NCI-H82 treated with DMSO at 0.1 percent for 48 hours (cell line): ENCODE measurements at regions not wholly inside any gene's neighbourhood (a gene's known extent, or its start where the extent isn't known, plus 50 kb on each side); places are given as distances from the start of the nearest gene placed in this dataset.
"Not testable (repeated sequence)": the region's sequence is repeated elsewhere in the genome, so short reads cannot be mapped to it uniquely, and the experiment has no call there.

Experiments used
- DNase-seq: peaks from one replicate; lab custom pipeline; 2025; ENCODE audit not compliant: unreplicated experiment; lab: John Stamatoyannopoulos, UW

DNA sequence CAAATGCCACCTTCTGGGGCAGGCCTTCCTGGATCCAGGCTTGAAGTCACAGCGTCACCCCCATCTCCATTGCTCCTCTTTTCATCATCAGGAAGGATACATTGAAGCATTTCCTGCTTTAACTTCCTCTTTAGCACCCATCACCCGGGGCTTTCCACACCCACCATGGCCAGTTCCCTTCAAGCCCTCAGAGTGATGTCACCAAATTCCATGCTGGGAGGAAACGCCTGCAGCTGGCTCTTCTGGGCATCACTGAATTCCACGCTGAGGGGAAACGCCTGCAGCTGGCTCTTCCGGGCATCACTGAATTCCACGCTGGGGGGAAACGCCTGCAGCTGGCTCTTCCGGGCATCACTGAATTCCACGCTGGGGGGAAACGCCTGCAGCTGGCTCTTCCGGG is 354.6 kb downstream of the SMOC2 start:
- not testable (repeated sequence) for DNase-seq

DNA sequence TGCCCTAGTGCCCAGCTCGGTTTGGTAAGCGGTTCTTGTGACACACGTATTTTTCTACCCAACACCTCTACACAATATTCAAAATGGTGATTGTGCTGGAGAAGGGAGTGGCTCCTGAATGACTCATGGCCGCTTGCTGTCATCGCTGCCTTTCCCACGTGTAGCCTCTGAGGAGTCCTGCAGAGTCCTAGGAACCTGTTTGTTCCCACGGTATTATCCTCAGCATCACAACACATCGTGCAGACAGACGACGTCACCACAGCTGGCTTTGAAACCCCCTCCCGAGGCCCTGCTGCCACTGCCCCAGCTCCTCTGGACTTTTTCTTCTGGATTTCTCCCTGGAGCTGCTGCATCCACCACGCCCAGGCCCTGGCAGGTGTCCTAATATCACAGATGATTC is 353.5 kb downstream of the SMOC2 start:
- DNase-seq, result no peak

DNA sequence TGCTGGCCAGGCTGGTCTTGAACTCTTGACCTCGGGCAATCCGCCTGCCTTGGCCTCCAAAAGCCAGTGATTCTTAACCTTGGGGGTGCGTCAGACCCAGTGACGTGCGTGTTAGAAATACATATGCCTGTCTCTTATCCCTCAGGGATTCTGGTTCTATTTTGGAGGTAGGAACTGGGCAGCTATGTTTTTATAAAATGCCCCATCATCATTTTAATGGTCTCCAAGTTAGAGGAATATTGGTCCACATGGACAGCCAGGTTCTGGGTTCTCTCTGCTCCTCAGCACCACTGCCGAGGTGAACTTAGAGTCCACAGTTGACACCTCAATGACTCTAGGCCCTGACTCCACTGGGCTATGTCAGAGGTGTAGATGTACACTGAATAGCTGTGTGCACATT is 352.7 kb downstream of the SMOC2 start:
- no peak for DNase-seq

DNA sequence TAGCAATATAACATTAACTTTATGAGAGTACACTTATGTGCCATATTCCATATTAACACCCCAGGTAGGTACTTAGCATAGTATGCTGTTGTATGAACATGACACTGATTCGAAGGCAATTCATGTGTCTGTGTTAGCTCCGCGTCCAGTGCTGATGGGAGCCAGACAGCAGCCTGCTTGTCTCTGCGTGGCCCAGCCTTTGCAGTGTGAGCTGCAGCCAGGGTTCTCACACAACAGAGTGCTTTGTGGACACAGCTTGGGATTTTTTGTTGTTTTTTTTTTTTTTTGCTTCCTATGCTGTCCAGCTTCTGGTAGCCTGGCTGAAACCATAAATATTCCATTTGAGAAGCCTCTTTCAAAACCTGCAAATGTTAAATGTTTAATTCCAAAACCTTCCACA is 350.9 kb downstream of the SMOC2 start:
- no peak for DNase-seq

DNA sequence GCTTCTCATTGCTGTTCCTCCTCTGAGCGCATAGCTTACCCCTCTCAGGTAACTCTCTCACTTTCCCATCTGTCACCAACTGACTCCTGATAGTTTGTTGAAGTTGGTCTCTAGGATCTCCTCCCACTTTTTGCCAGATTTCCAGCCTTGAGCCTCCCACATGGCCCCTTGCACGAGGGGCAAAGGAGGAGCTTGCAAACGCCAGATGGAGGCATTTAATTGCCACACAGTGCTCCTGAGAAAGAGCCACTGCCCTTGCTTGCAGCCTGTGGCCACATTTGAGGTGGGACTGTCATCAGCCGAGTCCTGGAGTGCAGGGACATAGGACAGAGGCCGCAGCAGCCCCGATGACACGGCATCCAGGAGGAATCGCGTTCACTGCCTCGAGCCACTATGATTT is 348.7 kb downstream of the SMOC2 start:
- DNase-seq, result no peak

DNA sequence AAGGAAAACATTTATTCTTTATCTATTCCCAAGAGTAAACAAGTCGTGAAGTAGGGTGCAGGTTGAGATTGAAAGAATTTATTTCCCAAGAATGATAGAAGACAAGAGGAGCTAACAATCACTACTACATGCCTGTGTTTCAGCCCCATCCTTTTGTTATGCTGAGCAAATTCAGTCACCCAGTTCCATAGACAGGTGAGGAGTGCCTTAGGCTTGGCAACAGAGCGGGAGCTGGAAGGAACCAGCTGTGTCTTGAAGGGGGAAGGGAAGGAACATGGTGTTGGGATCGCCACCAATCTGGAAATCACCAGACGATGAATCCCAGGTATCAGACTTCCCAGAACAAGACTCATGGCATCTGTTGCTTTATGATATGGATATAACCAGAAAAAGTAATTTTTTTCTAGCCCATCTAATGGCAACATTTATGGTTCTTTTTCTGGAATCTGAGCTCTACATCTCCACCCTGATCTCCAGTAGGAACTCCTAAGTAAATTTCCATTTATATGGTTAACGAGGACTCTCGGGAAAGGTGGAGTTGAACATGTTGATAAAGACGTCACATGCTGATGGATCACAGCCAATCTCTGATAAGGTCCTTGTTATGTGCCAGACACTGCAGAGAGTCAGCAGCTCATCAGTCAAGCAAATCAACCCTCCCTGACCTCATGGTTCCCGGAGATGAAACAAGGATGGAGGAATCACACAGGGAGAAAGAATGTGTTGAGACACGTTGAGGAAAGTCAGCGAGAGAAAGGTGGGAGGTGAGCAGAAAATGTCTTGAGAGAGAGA is 344.9 kb downstream of the SMOC2 start:
- no peak for DNase-seq

DNA sequence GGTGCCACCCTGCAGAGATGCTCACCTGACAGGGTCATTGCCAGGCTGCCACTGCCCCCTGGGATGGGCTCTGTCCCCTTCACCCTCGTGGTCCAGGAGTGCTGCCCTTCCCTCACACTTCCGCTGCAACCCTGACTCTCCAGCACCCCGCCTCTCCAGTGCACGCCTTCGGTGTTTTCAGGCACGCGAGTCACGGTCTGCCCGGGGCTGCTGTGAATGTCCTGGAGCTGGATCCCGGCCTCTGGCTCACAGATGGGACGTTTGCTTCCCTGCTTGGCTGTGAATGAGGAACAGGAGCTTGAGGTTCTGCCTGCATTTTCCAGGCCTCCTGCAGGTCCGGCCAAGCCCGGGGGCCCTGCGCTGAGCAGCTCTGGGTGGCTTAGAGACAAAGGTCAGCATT is 343.4 kb downstream of the SMOC2 start:
- DNase-seq, result no peak

DNA sequence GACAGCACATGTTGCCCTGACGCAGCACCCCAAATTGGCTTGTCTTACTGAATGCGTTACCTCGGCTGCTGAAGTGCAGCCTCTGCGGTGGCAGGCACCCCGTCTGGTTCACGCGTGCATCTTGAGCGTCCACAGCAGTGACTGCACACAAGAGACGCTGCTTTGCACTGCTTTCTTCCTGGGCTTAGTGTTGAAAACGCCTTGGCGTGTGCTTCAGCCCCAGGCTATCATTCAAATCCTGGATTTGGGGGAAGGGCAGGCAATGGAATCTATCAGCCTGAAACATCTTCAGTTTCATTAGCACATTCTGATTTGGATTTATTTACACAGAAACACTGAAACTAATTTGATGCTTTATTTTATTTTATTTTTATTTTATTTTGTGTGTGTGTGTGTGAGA is 342.7 kb downstream of the SMOC2 start:
- no peak for DNase-seq

DNA sequence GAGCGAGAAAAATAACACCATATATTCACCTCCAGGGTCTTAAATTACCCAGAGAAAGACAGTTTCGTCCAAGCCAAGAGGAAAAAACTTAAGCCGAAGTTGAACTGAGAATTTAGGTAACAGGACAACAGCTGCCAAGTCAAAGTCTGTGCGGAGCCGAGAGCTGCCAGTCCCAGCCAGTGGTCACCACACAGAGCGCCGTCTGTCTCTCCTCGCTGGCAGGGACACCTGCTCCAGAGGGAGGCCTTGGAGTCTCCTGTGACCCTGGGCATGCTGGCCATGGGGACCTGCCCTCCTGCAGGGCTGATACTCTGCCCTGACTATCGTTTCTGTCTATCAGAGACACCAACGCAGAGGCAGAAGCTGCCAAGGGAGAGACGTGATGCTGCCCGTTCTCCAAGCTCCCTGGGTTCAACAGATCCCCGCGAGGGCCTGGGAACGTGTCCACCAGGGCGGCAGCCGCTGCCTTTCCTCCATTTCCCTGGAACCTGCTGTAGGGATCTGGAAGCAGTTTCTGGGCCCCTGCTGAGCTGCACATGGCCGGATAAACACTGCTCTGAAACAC is 341.3 kb downstream of the SMOC2 start:
- no peak for DNase-seq

DNA sequence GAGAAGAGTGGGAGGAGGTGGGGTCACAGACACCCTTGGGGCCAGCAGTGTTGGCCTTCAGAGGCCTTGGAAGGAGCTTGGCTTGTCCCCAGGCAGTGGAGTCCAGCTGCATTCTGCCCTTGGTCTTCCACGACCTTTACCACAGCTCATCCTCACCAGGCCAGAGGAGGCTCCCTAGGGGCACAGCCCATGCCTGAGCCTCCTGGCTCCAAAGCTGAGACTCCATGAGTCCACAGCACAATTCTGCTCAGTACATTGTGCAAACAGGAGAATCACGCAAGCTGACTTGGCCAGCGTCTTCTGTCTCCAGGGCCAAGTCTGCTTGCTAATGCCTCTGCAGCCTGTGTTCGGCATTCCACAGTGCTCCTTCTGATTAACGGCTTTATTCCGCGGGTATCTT is 337.2 kb downstream of the SMOC2 start:
- no peak for DNase-seq

DNA sequence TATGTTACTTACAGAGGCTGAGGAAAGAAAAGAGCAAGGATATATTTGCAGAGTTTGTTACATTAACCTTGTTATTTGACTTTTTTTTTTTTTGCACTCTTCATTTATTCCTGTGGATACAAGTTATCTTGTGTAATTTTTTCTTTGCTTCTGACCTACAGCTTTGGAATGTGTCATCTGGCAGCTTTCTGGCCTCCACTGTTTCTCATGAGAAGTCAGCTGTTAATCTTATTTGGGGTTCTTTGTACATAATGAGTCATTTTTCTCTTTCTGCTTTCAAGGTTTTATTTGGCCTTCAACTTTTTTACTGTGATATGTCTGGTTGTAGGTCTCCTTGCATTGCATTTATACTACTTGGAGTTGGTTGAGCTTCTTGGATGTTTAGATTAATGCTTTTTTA is 333.4 kb downstream of the SMOC2 start:
- no peak for DNase-seq

DNA sequence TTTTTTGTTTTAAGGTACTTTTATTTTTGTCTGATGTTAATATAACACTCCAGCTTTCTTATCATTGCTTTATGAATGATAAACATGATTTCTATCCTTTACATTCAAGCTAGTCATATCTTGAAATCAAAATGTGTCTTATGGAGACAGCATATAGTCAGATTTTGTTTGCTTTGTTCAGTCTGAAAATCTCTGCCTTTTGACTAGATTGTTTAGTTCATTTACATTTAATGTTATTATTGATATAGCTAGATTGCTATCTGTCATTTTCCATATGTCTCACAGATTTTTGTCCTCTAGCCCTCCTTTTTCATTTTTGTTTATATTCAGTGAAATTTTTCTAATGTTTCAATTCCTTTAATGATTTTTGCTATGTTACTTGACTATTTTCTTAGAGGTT is 332.8 kb downstream of the SMOC2 start:
- no peak for DNase-seq

DNA sequence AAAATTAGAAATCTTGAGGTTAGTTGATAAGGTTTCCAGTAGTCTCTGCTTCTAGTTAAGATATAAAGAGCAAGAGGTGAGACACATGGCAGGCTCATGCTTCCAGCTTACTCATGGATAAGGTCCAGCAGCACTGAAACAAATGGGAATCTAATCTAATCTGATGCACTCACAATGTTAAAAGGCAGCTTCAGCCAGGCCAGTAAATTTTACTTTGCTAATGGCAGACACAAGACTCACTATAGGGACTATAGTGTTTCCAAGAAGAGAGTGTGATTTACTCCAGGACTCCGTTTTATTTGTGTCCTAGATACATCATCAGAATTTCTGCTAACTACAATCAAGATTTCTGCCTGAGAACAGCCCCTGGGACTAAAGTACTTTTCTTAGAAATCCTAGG is 324.8 kb downstream of the SMOC2 start:
- no peak for DNase-seq

DNA sequence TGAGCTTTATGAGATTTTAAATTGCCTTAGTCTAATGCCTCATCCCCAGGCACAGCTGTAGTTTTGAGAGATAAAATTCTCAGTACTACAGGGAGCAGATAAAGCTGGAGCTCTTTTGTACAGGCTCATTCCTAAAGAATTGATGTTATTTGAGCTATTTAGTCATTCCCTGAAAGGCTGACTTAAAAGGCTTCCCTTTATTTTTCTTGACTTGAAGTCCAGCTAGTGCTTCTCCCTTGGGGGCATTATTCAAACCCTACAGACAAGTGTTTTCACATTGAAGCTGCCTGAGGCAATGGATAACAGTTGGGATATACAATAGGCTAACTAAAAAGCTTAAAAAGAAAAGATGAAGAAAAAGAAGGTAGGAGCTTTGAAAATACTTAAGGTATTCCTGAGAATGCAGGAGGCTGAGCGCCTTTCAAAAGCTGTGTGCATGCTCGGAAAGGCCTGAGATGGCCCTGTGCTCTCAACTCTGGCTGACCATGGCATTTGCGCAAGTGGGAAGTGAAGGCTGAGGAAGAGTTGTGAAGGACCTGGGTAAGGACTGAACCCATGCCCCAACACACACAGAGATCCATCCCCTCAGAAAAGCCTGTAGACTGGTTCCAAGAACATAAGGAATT is 315.1 kb downstream of the SMOC2 start:
- DNase-seq, result no peak

DNA sequence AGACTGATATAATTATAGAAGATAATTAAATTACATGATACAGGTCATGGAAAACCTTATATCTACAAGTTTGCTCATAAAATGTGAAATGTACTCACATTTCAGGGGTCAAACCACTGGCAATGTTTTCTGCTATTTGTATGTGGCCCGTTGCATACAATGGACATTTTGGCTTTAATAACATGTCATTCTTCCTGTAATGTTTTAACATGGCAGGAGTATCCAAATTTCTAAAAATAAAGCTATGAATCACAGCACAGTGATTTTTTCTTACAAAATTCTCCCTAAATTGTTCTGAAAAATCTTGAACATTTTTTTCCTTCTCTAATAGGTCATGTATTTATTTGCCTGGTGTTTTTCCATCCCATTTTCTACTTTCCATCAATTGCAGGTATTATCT is 305.7 kb downstream of the SMOC2 start:
- DNase-seq, result no peak

DNA sequence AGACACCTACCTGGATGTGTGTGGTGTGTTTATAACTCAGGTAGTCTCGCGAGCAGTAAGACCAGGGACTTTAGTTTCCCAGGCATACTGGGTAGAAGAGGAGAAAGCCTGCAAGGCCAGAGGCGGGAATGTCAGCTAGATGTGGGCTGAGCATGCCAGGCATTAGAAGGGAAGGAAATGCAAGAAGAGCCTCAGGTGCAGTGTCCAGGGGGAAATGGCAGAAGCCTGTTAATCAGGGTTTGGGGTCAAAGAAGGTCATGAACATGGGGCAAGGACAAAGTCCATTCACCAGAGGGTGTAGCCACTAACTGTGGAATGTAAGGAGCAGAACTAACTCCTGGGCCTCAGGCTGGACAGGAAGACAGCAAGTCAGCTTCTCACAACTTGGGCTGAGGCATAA is 305.0 kb downstream of the SMOC2 start:
- no peak for DNase-seq

DNA sequence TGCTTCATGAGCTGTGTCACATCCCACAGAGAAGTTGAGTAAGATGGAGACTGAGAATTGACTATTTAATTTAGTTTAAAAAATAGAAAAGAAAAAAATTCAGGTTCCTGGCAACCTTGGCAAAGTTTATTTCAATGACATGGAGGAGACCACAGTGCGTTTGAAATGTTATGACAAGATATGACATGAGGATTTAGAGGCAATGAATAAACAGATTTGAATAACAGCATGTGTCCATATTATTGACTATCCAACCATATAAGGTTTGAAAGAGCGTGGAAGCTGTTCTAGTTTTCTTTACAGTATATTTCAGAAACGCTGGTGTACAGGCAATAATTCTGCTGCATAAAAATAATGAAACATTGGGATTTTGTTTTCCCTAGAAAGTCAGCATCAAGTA is 303.9 kb downstream of the SMOC2 start:
- no peak for DNase-seq

DNA sequence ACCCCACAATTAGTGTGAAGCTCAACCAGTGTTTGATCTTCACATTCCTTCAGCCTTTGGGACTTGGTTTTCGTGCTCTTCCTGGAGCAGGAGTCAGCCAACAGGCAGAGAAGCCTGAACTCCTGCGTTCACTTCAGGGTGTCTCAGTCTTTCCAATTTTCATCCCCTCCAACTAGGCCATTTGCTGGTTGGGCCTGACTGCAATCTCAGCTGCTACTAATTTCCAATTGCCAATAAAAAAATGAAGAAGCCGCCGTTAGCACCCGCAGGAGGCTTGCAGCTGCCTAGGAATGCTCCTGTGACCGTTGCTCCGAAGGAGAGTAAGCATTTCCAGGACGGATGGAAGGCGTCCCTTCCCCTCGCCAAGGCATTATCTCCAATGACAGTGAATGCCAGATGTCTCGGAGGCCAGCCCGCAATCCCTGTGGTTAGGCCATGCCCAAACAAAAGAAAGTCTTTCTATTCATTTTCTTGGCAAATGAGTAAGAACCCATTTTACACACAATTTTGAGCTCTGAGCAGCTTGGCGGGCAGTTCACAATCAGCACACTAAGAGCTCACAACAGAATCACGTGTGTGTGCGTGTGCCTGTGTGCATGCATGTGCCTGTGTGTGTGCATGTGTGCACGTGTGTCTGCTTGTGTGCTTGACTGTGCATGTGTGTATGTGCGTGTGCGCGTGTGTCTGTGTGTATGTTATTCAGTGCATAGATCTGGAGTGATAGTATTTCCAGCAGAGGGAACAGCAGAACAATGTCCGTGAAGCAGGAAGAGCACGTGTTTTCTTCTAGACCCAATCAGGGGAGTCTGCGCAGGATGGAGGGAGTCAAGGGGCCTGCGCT is 301.2 kb downstream of the SMOC2 start:
- no peak for DNase-seq

DNA sequence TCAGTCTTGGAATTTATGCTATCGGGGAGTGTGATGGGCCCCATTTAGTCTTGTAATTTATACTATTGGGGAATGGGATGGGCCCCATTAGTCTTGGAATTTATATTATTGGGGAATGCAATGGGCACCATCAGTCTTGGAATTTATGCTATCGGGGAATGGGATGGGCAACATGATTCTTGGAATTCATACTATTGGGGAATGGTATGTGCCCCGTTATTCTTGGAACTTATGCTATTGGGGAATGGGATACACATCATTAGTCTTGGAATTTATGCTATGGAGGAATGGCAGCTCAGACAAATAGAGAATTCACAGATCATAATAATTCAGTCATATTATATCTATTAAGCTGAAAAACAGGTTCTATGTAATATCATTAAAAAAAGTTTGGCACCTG is 300.3 kb downstream of the SMOC2 start:
- no peak for DNase-seq

DNA sequence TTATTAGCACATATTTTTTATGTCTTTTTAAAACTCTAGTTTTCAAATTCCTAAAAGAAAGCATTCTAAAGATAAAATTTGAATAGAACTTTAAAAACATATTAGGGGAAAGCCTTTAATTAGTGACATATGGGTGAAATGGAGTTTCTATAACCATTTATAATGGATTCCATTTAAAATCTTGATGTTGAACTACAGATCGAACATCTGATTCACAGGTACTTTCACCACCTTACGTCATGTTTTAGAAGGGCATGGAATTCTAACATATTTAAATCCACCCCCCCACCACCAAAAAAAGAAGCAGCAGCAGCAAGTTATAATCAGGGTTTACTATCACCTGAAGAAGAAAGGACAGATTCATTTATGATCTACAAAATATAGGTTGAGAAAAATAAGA is 298.4 kb downstream of the SMOC2 start:
- DNase-seq, result no peak

DNA sequence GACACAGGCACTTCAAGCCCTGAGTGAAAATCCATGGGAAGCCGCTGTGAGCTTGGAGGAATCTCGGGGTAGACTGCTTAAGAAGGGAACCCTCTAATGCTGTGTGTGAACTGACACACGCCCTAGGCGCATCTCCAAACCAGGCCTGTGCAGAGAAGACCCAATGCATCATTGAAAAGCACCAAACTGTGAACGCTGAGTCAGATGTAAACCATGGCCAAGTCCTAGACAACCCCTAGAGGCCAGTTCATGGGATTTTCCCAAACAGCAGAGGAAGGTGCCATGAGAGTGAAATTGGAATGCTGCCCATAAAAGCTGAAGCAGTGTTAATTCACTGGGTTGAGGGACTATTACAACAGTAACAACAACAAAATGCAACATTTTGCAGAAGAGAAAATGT is 296.5 kb downstream of the SMOC2 start:
- no peak for DNase-seq

DNA sequence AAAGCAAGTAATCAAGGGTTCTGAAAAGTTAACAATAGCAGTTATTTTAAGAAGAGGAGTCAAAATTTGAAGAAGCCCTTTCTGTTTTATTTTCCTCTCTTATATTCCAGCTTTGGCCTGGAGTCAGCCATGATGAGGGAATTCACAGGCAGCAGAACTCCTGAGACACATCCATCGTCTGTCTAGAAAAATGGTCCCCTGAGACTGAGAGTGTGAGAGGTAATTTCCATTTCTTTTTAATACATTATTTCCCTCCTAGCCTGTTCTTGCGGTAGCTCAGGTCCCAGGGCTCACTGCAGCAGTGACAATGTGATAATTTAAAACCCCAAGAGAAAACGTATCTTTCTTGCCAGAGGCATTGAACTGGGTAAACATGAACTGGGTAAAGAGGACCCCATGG is 296.0 kb downstream of the SMOC2 start:
- DNase-seq, result no peak
